ENCODE measurements at regions not wholly inside any gene's neighbourhood (a gene's known extent, or its start where the extent isn't known, plus 50 kb on each side); places are given as distances from the start of the nearest gene placed in this dataset.
A peak's percentile ranks its signal among the peaks of the same experiment; 100 is the strongest.

DNA sequence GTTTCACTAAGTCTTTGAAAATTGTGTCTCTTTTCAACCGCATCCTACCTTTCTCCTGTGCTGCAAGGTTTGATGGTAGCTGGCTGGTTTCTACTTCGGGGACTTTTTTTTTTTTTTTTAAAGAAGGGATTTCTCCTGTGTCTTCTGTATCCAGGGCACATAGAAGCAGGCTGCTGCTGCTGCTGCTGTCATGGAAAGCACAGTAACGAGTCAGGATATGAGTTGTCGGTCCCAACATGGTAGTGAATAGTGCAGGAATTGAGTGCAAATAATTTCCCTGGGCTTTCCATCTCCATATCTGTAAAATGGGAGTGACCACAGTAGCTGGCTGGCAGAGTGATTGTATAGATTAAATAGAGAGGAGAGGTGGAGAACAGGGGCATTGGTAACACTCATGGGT, 118.3 kb upstream of the NAV2 start:
- DNase-seq, result no peak

DNA sequence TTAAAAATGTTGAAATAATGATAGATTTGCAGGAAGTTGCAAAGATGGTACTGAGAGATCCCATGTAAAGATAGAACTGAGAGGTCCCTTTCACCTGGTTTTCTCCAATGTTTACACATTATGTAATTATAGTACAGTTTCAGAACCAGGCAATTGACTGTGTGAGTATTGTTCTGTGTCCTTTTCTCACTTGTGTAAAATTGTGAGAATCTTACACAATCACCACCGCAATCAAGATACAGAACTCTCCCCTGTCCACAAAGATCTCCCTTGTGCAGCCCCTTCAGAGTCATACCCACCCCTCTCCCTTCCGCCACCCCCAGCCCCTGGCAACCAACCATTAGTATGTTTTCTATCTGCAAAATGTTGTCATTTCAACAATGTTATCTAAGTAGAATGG, 119.8 kb upstream of the NAV2 start:
- no peak for DNase-seq

GRCh38 chr11:19589567-19590260, 122.9 kb upstream of the NAV2 start:
- DNase-seq, result no peak

DNA sequence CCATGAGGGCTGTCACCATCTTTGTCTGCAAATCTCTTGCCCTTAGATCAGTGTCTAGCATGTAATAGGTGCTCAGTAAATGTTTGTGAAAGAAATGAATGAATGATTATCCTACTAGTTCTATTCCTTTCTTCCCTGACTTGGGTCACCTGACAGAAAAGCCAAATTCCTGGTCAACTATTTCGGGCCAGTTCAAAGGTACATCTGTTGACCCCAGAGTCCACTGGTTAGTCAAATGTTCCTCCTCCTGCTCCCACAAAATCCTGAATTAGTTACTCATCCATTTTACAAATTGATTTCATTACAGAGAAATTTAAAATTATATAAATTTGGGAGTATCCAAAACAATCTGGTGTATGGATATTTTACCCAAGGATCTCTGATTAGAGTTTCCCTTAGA, 124.7 kb upstream of the NAV2 start:
- DNase-seq, result no peak

DNA sequence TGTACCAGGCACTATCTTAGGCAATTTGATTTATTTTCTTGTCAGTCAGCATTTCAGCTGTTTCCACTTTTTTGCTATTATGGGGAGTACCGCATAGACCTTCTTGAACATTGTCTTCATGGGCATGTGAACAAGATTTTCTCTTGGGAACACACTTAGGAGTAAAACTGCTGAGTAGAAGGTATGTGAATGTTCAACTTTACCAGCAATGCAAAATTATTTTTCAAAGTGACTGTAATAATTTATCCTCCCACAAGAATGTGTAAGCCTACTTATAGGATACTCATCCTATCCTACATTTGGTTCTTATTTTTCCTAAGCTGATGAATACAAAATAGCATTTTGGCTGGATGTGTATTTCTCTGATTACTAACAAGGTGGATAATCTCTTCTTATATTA, 132.0 kb upstream of the NAV2 start:
- DNase-seq, result no peak

- no peak for DNase-seq
Measured at GRCh38 chr11:19579957-19580356, 132.7 kb upstream of the NAV2 start.

GRCh38 chr11:19578871-19579270, 133.8 kb upstream of the NAV2 start:
- DNase-seq, result no peak

- peak; percentile 27 for DNase-seq
Measured at GRCh38 chr11:19577976-19578619, 134.5 kb upstream of the NAV2 start.

DNA sequence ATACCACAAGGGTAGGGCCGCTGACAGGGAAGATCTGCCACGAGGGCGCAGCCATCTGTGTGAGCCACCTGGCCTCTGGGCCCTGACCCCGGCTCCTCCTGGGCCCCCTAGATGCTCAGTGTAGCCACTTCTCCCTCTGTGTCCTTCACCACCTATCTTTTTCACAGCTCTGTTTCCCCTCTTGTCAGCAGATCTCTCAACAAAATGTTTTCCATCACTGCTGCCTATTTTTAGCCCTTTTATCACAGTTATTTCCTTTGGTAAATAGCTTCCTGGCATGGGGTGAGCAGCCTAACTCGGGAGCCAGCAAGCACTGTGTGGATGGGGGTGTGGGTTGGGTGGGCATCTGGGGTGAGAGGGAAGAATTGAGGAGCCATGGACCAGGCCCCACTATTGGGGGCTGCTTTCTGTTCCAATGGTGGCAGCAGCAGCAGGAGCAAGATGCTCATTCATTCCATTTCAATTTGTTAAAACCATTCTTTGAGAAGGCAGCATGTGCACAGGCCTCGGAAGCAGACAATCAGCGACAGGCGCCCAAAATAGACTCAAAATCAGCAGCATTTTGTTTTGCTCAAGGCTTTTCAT, 135.2 kb upstream of the NAV2 start:
- peak; percentile 44 for DNase-seq

- no peak for DNase-seq
Measured at GRCh38 chr11:19576903-19577302, 135.7 kb upstream of the NAV2 start.

- DNase-seq, result no peak
Measured at GRCh38 chr11:19576054-19576453, 136.6 kb upstream of the NAV2 start.

DNA sequence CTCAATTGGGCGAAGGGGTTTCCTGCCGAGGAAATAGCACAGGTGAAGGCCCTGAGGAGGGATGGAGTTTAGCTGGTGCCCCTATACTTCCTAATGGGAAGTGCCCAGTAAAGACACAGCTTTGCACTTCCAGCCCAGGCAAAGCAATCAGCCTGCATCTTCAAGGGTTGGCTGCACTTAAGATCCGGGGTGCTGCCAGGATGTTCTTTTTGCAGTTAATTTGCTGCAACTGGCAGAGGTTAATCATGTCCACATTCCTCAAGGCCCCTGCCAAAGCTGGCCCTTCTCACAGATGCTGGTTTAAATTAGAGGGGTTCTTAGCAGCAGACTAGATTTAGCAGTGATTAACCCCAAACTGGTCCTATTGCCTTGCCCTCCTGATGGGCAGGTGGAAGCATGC, 137.7 kb upstream of the NAV2 start:
- DNase-seq, result no peak

DNA sequence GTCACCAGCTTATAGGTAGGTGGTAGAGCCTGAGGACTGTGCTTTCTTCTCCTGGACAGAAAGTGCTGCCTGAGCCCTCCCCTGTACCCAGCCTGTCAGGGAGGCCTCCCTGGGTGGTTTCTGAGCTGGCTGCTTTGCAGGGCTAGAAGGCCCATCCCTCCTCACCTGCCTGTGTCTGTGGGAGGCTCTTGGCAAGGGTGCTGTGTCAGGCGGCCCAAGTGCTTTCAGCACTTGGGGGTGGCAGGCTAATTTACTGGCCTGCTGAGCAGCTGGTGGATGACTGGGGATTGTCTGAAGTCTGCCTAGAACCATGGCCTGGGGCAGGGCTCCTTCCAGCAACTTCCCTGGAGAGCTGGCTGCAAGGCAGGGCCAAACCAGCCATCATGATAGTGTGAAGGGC, 139.0 kb upstream of the NAV2 start:
- DNase-seq, result no peak

GRCh38 chr11:19571906-19572305, 140.7 kb upstream of the NAV2 start:
- no peak for DNase-seq

DNA sequence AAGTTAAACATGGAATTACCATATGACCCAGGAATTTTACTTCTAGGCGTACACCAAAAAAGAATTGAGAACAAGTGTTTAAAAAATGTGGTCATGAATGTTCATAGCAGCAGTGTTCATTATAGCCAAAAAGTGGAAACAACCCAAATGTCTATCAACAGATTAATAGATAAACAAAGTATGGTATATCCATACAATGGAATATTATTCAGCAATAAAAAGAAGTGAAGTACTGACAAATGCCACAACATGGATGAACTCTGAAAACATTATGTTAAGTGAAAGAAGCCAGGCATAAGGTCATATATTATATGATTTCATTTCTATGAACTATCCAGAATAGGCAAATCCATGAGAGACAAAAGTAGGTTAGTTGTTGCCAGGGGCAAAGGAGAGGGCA, 141.7 kb upstream of the NAV2 start:
- DNase-seq, result no peak

- DNase-seq, result no peak
Measured at GRCh38 chr11:19567996-19568395, 144.6 kb upstream of the NAV2 start.

DNA sequence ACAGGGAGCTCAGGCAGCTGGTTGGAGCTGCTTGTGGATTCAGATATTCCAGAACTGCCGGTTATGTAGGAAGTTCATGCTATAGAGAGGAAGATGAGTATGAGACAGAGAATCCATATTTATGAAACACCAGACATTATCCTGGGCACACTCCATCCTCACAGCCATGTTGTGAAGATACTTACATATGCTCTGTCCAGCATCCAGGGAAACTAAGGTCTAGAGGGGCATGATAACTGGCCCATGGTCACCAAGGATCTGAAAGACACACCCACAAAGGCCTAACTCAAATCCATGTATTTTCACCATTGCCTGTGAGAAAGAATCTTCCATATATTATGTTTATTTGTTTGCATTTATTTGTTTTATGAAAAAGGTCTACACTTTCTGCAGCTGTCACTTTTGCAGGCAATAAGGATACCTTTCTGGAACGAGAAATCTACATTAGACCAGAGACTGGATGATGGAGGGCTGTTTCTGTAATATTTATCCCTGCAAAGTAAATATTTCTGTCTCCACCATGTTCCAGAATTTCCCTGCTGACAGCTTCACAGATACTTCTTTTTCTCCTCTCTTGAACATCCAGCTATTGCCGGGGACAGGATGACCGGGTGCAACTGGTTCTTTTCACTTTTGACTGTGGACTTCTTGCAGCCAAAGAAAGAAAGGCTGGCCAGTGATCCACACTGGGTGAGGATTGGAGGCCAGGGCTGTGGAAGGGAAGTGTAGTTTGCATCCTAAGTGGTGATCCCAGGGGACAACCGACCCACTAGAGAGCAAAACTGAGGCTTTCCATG, 145.9 kb upstream of the NAV2 start:
- DNase-seq, result no peak

DNA sequence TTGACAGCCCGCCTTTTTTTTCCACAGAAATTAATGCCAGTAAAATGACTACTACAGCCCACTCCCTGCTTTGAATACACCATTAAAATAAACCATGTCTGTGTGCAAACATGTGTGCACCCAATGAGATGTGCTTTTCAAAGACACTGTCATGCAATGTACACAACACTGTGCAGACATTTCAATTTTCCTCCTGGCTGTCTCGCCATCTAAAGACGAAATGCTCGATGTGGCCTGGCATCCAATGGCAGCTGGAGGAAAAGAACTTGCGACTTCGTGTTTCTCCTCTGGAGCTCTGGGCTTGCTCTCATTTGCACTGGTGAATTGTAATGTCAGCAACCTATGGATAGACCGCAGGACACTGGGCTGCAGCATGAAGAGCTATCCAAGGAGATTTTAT, 147.0 kb upstream of the NAV2 start:
- DNase-seq, result no peak

DNA sequence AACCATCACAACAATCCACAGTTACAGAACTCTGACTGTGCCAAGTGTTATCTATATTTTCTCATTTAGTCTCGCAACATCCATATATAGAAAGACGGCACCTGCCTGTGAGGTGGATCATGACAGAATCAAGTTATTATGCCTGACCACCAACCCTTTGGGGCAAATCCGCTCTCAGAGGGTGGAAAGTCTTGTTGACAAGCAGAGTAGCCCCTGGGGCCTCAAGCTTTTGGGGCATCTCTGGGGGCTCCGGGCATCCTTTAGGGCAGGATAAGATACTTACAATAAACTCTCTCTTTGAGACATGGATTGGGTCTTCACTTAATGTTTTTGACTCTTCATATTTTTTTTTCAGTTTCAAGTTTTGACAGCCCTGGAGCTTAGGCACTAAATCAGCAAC, 150.5 kb upstream of the NAV2 start:
- DNase-seq, result no peak

DNA sequence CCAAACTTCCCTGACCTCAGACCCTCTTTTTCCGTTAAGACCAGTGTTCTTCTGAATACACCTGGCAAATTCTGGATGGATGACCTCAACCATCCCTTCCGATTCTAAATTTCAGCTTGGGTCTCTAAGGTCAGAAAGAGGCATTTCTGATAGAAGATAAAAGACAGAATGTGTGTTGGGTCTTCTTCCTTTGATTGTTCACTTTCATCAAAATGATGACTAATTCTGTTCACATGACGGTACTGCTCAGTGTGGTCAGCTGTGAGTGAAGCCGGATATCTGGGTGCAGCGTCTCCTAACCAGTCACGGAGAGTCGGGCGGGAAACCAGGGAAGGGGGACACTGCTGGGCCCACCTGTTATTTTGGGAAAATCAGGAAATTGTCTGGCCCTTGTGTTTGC, 151.6 kb upstream of the NAV2 start:
- no peak for DNase-seq

DNA sequence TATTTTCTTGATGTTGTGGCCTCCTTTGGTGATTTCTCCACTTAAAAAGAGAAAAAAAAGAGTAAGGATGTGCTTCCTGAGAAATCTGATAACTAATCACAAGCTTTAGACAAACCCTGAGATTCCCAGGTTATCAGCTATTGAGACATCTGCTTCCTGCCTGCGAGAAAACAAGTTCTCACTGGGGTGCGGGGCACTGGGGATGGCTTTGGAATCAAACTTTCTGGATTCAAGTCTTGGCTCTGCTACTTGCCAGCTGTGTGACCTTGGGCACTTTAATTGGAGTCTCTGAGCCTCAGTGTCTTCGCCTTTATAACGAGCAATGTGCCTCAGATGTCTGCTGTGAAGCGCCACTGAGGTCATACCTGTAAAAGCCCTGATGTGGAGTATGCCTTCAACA, 152.5 kb upstream of the NAV2 start:
- DNase-seq, result no peak

DNA sequence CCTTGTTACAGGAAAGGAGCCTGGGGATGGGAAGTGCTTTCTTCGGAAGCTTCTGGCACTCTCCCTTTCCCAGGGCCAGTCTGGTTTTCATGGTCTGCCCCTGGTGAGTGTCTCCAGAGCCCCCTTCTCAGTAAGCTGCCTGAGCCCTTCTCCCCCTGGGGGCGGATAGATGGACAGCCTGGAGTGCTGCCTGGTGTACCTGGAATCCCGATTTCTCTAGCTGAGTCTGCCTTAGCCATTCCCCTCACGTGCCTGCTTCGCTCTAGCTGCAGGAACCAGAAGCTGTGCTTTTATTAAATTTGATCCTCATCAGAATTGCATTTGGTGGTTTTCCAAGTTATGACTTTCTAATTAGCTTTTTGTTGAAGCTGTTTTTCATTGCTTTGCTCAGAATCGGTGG, 152.9 kb upstream of the NAV2 start:
- DNase-seq, result no peak

GRCh38 chr11:19558189-19558986, 154.2 kb upstream of the NAV2 start:
- DNase-seq, result no peak
